Epithelial cell of esophagus (primary cell): ENCODE measurements at regions not wholly inside any gene's neighbourhood (a gene's known extent, or its start where the extent isn't known, plus 50 kb on each side); places are given as distances from the start of the nearest gene placed in this dataset.

ENCODE experiments used
- DNase-seq: peaks from one replicate; pipeline ENCODE4 v3.0.0; 2010; ENCODE audit warnings: low read depth
- H3K4me3 ChIP-seq: 2 replicates; pipeline ENCODE4 v1.5.1; 2011; ENCODE audit warnings: mild to moderate bottlenecking, low read length, control low read depth
- TF ChIP-seq, protein P1 (sequence below): IDR thresholded peaks from 2 replicates; pipeline ENCODE4 v1.5.1; 2011; ENCODE audit warnings: low read depth, mild to moderate bottlenecking, low read length, control low read depth, inconsistent platforms; ENCODE audit not compliant: insufficient read depth; ENCODE audit errors: missing control alignments

DNA sequence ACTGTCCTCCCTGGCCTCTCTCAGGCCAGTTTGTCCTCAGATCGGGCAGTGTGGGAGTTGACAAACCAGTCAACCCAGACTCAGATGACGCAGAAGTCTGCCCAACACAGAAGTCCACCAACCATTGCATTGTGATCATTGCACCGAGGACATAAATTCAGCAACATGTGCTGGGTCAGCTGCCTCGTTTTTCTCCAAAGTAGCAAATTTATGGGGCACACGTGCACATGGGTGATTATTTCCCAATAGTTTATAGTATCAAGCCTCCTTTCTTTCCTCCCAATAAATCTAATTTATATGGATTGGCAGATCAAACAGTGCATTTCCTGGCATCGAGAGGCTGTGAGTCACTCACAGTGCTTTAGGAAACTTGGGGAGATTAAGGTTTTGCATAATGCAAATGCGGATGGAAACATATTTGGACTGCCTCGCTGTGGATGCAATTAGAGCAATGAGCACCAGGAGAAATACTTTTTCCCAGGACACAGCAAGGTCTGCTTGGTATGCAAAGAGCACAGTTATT lies 413.7 kb upstream of the SULF2 start:
- no peak overlapping the region for H3K4me3 ChIP-seq
- DNase-seq = no peak
- TF ChIP-seq, protein P1, sequence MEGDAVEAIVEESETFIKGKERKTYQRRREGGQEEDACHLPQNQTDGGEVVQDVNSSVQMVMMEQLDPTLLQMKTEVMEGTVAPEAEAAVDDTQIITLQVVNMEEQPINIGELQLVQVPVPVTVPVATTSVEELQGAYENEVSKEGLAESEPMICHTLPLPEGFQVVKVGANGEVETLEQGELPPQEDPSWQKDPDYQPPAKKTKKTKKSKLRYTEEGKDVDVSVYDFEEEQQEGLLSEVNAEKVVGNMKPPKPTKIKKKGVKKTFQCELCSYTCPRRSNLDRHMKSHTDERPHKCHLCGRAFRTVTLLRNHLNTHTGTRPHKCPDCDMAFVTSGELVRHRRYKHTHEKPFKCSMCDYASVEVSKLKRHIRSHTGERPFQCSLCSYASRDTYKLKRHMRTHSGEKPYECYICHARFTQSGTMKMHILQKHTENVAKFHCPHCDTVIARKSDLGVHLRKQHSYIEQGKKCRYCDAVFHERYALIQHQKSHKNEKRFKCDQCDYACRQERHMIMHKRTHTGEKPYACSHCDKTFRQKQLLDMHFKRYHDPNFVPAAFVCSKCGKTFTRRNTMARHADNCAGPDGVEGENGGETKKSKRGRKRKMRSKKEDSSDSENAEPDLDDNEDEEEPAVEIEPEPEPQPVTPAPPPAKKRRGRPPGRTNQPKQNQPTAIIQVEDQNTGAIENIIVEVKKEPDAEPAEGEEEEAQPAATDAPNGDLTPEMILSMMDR = no peak

DNA sequence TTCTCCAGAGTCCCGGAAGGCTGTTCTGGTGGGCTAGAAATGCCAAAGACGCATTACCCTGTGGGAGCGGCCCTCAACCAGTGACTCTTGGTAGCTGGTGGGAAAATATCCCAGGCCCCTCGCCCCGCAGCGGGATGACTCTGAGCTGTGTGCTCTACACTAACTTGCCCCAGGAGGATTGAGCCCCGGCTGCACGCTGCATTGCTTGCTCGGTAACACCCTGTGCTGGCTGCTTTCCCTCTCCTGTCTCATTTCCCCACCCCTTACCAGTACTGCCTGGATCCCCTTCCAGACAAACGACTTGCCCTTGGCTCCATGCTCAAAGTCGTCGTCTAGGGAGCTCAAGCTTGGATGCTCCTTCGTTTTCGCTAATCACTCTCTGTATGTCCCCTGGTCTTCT lies 411.8 kb upstream of the SULF2 start:
- TF ChIP-seq, protein P1 = no peak
- no peak for DNase-seq
- H3K4me3 ChIP-seq = no peak overlapping the region

DNA sequence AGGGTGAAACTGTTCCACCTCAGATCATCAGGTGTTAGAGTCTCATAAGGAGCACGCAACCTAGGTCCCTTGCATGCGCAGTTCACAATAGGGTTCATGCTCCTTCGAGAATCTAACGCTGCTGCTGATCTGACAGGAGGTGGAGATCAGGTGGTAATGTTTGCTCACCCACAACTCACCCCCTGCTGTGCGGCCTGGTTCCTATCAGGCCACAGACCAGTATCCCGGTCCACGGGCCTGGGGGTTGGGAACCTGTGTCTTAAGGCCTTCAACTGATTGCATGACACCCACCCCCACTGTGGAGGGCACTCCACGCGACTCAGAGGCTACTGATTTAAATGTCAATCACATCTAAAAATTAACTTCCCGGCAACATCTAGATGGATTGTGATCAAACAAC lies 411.2 kb upstream of the SULF2 start:
- H3K4me3 ChIP-seq = no peak overlapping the region
- TF ChIP-seq, protein P1 = no peak
- no peak for DNase-seq

DNA sequence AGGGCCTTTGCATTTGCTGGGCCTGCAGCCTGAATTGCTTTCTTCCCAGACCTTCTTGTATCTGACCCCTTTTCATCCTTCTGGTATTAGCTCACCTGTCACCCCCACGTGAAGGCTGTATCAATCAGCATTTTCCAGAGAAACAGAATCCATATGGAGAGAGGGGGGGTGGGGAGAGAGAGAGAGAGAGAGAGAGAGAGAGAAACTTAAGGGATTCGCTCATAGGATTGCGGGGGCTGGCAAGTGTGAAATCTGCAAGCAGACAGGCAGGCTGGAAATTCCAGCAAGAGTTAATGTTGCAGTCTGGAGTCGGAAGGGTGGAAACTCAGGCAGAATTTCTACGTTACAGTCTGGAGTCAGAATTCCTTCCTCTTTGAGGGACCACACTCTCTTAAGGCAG lies 410.7 kb upstream of the SULF2 start:
- TF ChIP-seq, protein P1 = no peak
- H3K4me3 ChIP-seq = no peak overlapping the region
- no peak for DNase-seq

DNA sequence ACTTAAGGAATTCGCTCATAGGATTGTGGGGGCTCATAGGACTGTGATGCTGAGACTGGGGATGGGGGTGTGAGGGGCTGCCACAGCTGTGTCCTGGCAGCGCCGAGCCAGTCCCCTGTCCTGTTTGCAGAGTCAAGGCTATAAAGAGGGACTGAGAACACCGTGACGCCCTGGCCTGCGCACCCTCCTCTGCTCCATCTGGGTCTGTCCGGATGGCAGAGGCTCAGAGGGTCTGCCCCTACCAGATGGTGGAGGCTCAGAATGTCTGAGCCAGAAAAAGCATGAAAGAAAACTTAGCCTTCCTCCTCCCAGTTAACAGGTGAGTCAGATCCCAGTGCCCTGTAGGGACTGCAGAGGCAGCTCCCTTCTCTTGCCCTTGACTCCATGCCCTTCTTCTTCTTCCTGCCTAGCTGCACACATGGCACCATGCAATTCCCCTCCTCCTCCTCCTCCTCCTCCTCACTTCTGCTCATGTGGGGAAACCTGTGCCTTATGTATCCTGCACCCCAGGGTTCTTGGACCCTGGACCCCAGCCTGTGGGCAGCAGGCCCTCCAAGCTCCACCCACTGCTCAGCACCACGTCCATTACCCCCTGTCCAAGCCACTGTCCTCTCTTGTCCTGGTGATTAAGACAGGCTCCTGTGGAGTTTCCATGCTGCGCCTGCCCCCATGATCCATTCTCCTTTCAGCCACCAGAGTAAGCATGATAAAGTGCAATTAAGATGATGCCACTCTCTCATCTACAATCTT lies 410.0 kb upstream of the SULF2 start:
- no peak for DNase-seq
- H3K4me3 ChIP-seq = no peak overlapping the region
- TF ChIP-seq, protein P1 = no peak

DNA sequence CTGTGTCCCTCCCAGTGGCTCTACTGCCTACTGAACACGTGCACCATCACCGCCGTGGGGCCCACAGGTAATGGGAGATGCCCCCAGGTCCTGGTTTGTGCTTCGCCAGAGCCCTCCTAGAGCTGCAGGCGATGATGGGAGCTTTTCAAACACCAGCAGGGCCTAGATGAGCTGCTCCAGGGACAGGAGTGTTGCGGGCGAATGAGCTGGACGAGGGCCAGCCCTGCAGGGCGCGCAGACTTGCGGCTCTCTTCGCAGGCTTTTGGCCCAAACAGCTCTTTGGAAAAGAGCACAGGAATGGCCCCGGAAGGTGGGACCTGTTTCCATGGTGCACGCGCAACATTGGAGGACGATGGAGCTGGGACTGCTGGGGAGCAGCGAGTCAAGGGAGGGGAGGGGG lies 409.3 kb upstream of the SULF2 start:
- no peak for DNase-seq
- no peak overlapping the region for H3K4me3 ChIP-seq
- TF ChIP-seq, protein P1 = no peak

DNA sequence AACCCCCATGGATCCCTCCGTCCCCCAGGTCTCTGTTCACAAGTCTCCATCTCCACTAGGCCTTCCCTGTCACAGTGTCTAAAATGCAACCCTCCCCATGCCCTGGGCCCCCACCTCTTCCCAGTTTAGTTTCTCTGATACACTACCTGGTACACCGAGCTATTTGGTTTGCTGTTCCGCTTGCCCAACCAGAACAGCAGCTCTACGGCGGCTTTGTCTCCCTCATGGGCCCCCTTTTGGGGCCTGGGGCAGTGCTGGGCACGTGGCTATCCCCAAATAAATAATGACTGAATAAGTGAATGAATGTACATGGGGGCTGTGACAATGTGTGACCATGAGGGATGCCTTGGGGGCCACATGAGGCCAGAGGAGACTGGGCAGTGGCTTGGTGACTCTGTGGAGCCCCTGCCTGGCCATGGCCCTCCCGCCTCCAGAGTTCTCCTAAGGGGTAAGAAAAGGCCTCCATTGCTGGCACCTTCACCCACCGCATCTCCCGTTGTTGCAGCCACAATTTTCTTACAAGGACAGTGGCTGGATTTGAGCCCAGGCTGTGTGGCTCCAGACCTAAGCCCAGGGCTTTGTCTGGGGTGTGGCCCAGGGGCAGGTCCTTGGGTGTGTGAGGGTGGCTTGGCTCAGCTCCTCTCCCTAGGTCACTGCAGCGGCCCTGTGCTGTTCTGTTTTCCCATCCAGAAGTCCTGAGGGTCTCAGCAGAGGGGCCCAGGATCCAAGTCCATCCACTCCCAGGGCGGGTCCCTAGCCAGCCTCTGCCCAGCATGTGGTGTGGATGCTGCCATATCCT lies 408.5 kb upstream of the SULF2 start:
- no peak overlapping the region for H3K4me3 ChIP-seq
- TF ChIP-seq, protein P1 = no peak
- DNase-seq = no peak
